SK-N-SH (cell line): ENCODE measurements at regions not wholly inside any gene's neighbourhood (a gene's known extent, or its start where the extent isn't known, plus 50 kb on each side); places are given as distances from the start of the nearest gene placed in this dataset.

Experiments
- CTCF ChIA-PET: fragments of 300-600, 350-600 bp; formaldehyde crosslinking; extraction: SDS; loops from one replicate; lab custom pipeline; 2021; lab: Yijun Ruan, JAX
- POLR2A ChIA-PET: fragments of 350-600 bp; sonication (Branson Sonifier 250); formaldehyde crosslinking; extraction: SDS; loops from one replicate; lab custom pipeline; 2020; ENCODE audit warnings: antibody characterized with exemption, inconsistent platforms; lab: Yijun Ruan, JAX
- DNase-seq: peaks from one replicate; pipeline ENCODE4 v3.0.0; 2012
- H2AFZ ChIP-seq: fragments of 200-600 bp; sonication (generic); 2 replicates; pipeline ENCODE4 v1.8.1; 2016; ENCODE audit warnings: antibody characterized with exemption, mild to moderate bottlenecking, low read depth
- H3F3A ChIP-seq: fragments of 200-600 bp; sonication (generic); replicated peaks from 2 replicates; pipeline ENCODE3; 2016; ENCODE audit warnings: antibody characterized with exemption, mild to moderate bottlenecking; ENCODE audit not compliant: insufficient read depth
- H3K27ac ChIP-seq, 2 experiments: fragments of 200-500 bp in 1 of 2; fragments of 200-600 bp in 1 of 2; sonication (Bioruptor generic) in 1 of 2; sonication (generic), shearing (Covaris generic) in 1 of 2; 2 replicates each; pipeline versions ENCODE4 v1.5.1 to v1.6.1; 2014 to 2016; ENCODE audit warnings: low read depth in 2 of 2, inconsistent platforms in 1 of 2, low read length in 1 of 2, mild to moderate bottlenecking in 1 of 2, mixed read lengths in 1 of 2
- H3K27me3 ChIP-seq: fragments of 200-600 bp; sonication (generic), shearing (Covaris generic); 2 replicates; pipeline ENCODE4 v1.6.1; 2016; ENCODE audit warnings: mixed run types; ENCODE audit not compliant: insufficient read depth
- H3K36me3 ChIP-seq, 2 experiments: fragments of 200-500 bp in 1 of 2; fragments of 200-600 bp in 1 of 2; sonication (Bioruptor generic) in 1 of 2; sonication (generic) in 1 of 2; replicated peaks in 1 of 2; 2 replicates each; pipeline versions ENCODE3 to v1.5.1; 2014 to 2016; ENCODE audit warnings: low read length in 1 of 2, mild to moderate bottlenecking in 1 of 2; ENCODE audit not compliant: insufficient read depth in 2 of 2, control insufficient read depth in 1 of 2
- H3K4me1 ChIP-seq, 2 experiments: fragments of 200-500 bp in 1 of 2; fragments of 200-600 bp in 1 of 2; sonication (Bioruptor generic) in 1 of 2; sonication (generic), shearing (Covaris generic) in 1 of 2; 2 replicates each; pipeline versions ENCODE4 v1.5.1 to v1.6.1; 2014 to 2016; ENCODE audit warnings: low read depth in 1 of 2, low read length in 1 of 2, mixed run types in 1 of 2; ENCODE audit not compliant: insufficient read depth in 2 of 2, control insufficient read depth in 1 of 2
- H3K4me2 ChIP-seq: fragments of 200-600 bp; sonication (generic), shearing (Covaris generic); 2 replicates; pipeline ENCODE4 v1.6.1; 2017; ENCODE audit warnings: mixed run types
- H3K4me3 ChIP-seq, 2 experiments: fragments of 200-500 bp in 1 of 2; fragments of 200-600 bp in 1 of 2; sonication (Bioruptor generic) in 1 of 2; sonication (generic), shearing (Covaris generic) in 1 of 2; 2 replicates each; pipeline versions ENCODE4 v1.5.1 to v1.8.1; 2014 to 2016; ENCODE audit warnings: low read depth in 2 of 2, inconsistent platforms in 1 of 2, low read length in 1 of 2, mild to moderate bottlenecking in 1 of 2, mixed read lengths in 1 of 2, moderate library complexity in 1 of 2
- H3K79me2 ChIP-seq: fragments of 200-600 bp; sonication (generic); 2 replicates; pipeline ENCODE4 v1.8.1; 2017; ENCODE audit warnings: mild to moderate bottlenecking; ENCODE audit not compliant: insufficient read depth
- H3K9ac ChIP-seq: fragments of 200-600 bp; sonication (generic); 2 replicates; pipeline ENCODE4 v1.6.1; 2017; ENCODE audit warnings: mixed run types
- H3K9me2 ChIP-seq: fragments of 200-600 bp; sonication (generic); 2 replicates; pipeline ENCODE4 v1.6.1; 2017; ENCODE audit warnings: mixed run types
- H3K9me3 ChIP-seq: fragments of 200-600 bp; sonication (generic); 2 replicates; pipeline ENCODE4 v1.6.1; 2017; ENCODE audit warnings: mixed run types, mild to moderate bottlenecking, moderate library complexity
- H4K20me1 ChIP-seq: fragments of 200-600 bp; sonication (generic); 2 replicates; pipeline ENCODE4 v1.6.1; 2017; ENCODE audit warnings: mild to moderate bottlenecking, mixed run types; ENCODE audit not compliant: insufficient read depth
- CHD2 ChIP-seq: fragments of 150-350 bp; IDR thresholded peaks from 2 replicates; pipeline ENCODE4 v1.6.1; 2018; ENCODE audit warnings: low read length; ENCODE audit not compliant: partially characterized antibody
- ELF1 ChIP-seq: IDR thresholded peaks from 2 replicates; pipeline ENCODE4 v1.4.0; 2012
- EP300 ChIP-seq, 2 experiments: IDR thresholded peaks; 2 replicates each; pipeline versions ENCODE4 v1.4.0 to v1.6.1; 2012; ENCODE audit warnings: borderline replicate concordance in 1 of 2, low read depth in 1 of 2, low read length in 1 of 2
- FOSL2 ChIP-seq: IDR thresholded peaks from 2 replicates; pipeline ENCODE4 v1.4.0; 2012; ENCODE audit warnings: low read depth, mild to moderate bottlenecking, moderate library complexity, borderline replicate concordance
- FOXJ3 ChIP-seq: sonication (generic); formaldehyde crosslinking; IDR thresholded peaks from 2 replicates; pipeline ENCODE4 v1.5.1; 2020; ENCODE audit warnings: mild to moderate bottlenecking, missing genetic modification reagents
- GATA2 ChIP-seq: sonication (generic); formaldehyde crosslinking; IDR thresholded peaks from 2 replicates; pipeline ENCODE4 v1.5.0; 2020; ENCODE audit warnings: mild to moderate bottlenecking, missing genetic modification reagents
- IRF3 ChIP-seq: fragments of 150-350 bp; IDR thresholded peaks from 2 replicates; pipeline ENCODE4 v1.6.1; 2016; ENCODE audit warnings: mild to moderate bottlenecking, low read depth, low read length
- MEF2A ChIP-seq: IDR thresholded peaks from 2 replicates; pipeline ENCODE4 v1.4.0; 2012; ENCODE audit warnings: low read depth, borderline replicate concordance
- NRF1 ChIP-seq: IDR thresholded peaks from 2 replicates; pipeline ENCODE4 v1.6.1; 2012; ENCODE audit warnings: low read depth, mild to moderate bottlenecking, low read length
- POLR2AphosphoS5 ChIP-seq: IDR thresholded peaks from 2 replicates; pipeline ENCODE4 v1.6.1; 2012; ENCODE audit warnings: low read depth, low read length
- TCF12 ChIP-seq: IDR thresholded peaks from 2 replicates; pipeline ENCODE4 v1.4.0; 2012
- WGBS: methylation state at CpG from one replicate; pipeline ENCODE4 v1.1.6; 2017; ENCODE audit warnings: low lambda C conversion rate; 5-methylcytosine and 5-hydroxymethylcytosine counted together
- TF ChIP-seq, protein P1 (sequence below): IDR thresholded peaks from 2 replicates; pipeline ENCODE4; 2012
- TF ChIP-seq, protein P2 (sequence below): fragments of 200-600 bp; sonication (generic); IDR thresholded peaks from 2 replicates; pipeline ENCODE4 v1.6.1; 2017; ENCODE audit warnings: antibody characterized with exemption, mild to moderate bottlenecking, moderate library complexity

DNA sequence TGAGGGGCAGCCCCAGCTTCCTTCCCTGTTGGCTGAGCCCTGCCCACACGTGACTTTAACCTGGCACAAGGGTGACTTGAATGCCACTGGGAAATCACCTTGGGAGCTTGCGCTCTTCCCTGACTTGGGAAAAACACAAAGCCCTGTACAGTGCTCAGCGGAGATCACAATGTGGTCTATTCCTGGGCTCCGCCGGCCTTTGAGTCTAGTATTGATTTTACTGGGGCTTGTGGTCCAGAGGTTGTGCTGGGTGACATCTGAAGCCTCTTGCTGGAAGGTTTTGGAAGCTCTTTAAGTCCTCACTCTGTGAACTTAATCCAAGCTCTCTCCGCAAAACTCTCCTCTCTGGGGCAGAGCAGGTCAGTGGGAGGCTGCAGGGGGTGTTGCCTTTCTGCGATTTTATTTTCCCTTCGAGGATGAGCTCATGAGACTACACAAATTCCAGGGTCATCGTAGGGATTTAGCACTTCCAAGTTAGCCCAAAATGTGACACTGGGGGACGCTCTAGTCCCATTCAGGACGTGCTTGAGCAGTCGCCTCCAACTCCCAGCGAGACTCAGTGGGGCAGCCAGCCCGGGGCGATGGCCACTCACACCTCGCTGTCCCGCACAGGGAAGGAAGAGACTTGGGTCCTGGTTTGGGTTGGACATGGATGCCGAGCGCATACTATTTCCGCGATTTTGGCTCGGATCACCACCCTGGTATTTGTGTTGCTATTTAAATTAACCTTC, 291.9 kb upstream of the AJAP1 start:
- Histone ChIP-seq H3K36me3 (no peaks in the 10 kb centered on the region), H3K27me3 (no peaks in the 10 kb centered on the region), H3K27ac (no peak overlapping the region), H3K9me3 (no peaks in the 10 kb centered on the region), H3K4me1 (no peaks in the 10 kb centered on the region), H3F3A (no peaks in the 10 kb centered on the region), H3K4me3 (no peak overlapping the region), H4K20me1 (no peaks in the 10 kb centered on the region), H3K79me2 (no peaks in the 10 kb centered on the region), H3K9ac (no peak overlapping the region), H2AFZ (no peak overlapping the region), H3K9me2 (no peaks in the 10 kb centered on the region), H3K4me2 (no peak overlapping the region)
- WGBS, result 48% methylated on average over 18 of the region's 22 CpGs
- POLR2A ChIA-PET, result no interaction called here
- TF ChIP-seq IRF3, result no peak
- TF ChIP-seq GATA2 (CRISPR knock-in tag), result no peak
- no peak for TF ChIP-seq FOSL2
- TF ChIP-seq FOXJ3 (CRISPR knock-in tag), result no peak
- TF ChIP-seq MEF2A, result no peak
- CTCF ChIA-PET, result no interaction called here
- DNase-seq, result no peak

DNA sequence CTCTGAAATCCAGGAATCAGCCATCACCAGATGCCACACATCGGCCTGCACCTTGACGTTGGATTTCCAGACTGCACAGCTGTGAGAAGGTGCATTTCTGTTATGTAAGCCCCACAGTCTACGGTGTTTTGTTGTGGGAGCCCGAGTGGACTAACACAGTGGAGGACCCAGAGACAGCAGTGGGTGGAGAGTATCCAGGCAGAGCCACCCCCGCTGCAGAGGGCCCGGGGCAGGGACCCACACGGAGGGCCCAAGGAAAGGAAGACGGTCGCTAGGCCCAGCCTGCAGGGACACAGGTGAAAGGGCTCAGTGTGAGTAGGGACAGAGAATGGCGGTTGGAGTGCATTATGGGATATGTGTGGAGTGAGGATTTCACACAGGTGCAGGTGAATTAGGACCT, 288.3 kb upstream of the AJAP1 start:
- Histone ChIP-seq H3K9me3 (no peaks in the 10 kb centered on the region), H3K27me3 (no peaks in the 10 kb centered on the region), H3F3A (no peaks in the 10 kb centered on the region), H3K27ac (no peak overlapping the region), H4K20me1 (no peaks in the 10 kb centered on the region), H3K4me3 (no peak overlapping the region), H3K79me2 (no peaks in the 10 kb centered on the region), H3K4me1 (no peaks in the 10 kb centered on the region), H3K4me2 (no peak overlapping the region), H3K9ac (no peak overlapping the region), H3K36me3 (no peaks in the 10 kb centered on the region), H3K9me2 (no peaks in the 10 kb centered on the region), H2AFZ (no peak overlapping the region)
- 45% methylated on average over 7 of the region's 10 CpGs for WGBS
- ChIA-PET CTCF (no interaction called here), POLR2A (no interaction called here)
- no peak for DNase-seq
- TF ChIP-seq CHD2 (no peak), FOXJ3 (CRISPR knock-in tag) (no peak), POLR2AphosphoS5 (no peak), EP300 (IDR thresholded peaks at IDR 0.05; ENCODE audit: borderline replicate concordance in 1 of 2, low read depth in 1 of 2, low read length in 1 of 2) (no peak), ELF1 (no peak), NRF1 (no peak), TCF12 (no peak)
- TF ChIP-seq, protein P1, sequence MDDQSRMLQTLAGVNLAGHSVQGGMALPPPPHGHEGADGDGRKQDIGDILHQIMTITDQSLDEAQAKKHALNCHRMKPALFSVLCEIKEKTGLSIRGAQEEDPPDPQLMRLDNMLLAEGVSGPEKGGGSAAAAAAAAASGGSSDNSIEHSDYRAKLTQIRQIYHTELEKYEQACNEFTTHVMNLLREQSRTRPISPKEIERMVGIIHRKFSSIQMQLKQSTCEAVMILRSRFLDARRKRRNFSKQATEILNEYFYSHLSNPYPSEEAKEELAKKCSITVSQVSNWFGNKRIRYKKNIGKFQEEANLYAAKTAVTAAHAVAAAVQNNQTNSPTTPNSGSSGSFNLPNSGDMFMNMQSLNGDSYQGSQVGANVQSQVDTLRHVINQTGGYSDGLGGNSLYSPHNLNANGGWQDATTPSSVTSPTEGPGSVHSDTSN, result no peak
- TF ChIP-seq, protein P2, sequence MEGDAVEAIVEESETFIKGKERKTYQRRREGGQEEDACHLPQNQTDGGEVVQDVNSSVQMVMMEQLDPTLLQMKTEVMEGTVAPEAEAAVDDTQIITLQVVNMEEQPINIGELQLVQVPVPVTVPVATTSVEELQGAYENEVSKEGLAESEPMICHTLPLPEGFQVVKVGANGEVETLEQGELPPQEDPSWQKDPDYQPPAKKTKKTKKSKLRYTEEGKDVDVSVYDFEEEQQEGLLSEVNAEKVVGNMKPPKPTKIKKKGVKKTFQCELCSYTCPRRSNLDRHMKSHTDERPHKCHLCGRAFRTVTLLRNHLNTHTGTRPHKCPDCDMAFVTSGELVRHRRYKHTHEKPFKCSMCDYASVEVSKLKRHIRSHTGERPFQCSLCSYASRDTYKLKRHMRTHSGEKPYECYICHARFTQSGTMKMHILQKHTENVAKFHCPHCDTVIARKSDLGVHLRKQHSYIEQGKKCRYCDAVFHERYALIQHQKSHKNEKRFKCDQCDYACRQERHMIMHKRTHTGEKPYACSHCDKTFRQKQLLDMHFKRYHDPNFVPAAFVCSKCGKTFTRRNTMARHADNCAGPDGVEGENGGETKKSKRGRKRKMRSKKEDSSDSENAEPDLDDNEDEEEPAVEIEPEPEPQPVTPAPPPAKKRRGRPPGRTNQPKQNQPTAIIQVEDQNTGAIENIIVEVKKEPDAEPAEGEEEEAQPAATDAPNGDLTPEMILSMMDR, result no peak
